SK-N-SH (cell line): ENCODE measurements at regions not wholly inside any gene's neighbourhood (a gene's known extent, or its start where the extent isn't known, plus 50 kb on each side); places are given as distances from the start of the nearest gene placed in this dataset.

Experiments used
- CTCF ChIA-PET: fragments of 300-600, 350-600 bp; formaldehyde crosslinking; extraction: SDS; loops from one replicate; lab custom pipeline; 2021; lab: Yijun Ruan, JAX
- POLR2A ChIA-PET: fragments of 350-600 bp; sonication (Branson Sonifier 250); formaldehyde crosslinking; extraction: SDS; loops from one replicate; lab custom pipeline; 2020; ENCODE audit warnings: antibody characterized with exemption, inconsistent platforms; lab: Yijun Ruan, JAX
- DNase-seq: peaks from one replicate; pipeline ENCODE4 v3.0.0; 2012
- H2AFZ ChIP-seq: fragments of 200-600 bp; sonication (generic); 2 replicates; pipeline ENCODE4 v1.8.1; 2016; ENCODE audit warnings: antibody characterized with exemption, mild to moderate bottlenecking, low read depth
- H3F3A ChIP-seq: fragments of 200-600 bp; sonication (generic); replicated peaks from 2 replicates; pipeline ENCODE3; 2016; ENCODE audit warnings: antibody characterized with exemption, mild to moderate bottlenecking; ENCODE audit not compliant: insufficient read depth
- H3K27ac ChIP-seq, 2 experiments: fragments of 200-500 bp in 1 of 2; fragments of 200-600 bp in 1 of 2; sonication (Bioruptor generic) in 1 of 2; sonication (generic), shearing (Covaris generic) in 1 of 2; 2 replicates each; pipeline versions ENCODE4 v1.5.1 to v1.6.1; 2014 to 2016; ENCODE audit warnings: low read depth in 2 of 2, inconsistent platforms in 1 of 2, low read length in 1 of 2, mild to moderate bottlenecking in 1 of 2, mixed read lengths in 1 of 2
- H3K27me3 ChIP-seq: fragments of 200-600 bp; sonication (generic), shearing (Covaris generic); 2 replicates; pipeline ENCODE4 v1.6.1; 2016; ENCODE audit warnings: mixed run types; ENCODE audit not compliant: insufficient read depth
- H3K36me3 ChIP-seq, 2 experiments: fragments of 200-500 bp in 1 of 2; fragments of 200-600 bp in 1 of 2; sonication (Bioruptor generic) in 1 of 2; sonication (generic) in 1 of 2; replicated peaks in 1 of 2; 2 replicates each; pipeline versions ENCODE3 to v1.5.1; 2014 to 2016; ENCODE audit warnings: low read length in 1 of 2, mild to moderate bottlenecking in 1 of 2; ENCODE audit not compliant: insufficient read depth in 2 of 2, control insufficient read depth in 1 of 2
- H3K4me1 ChIP-seq, 2 experiments: fragments of 200-500 bp in 1 of 2; fragments of 200-600 bp in 1 of 2; sonication (Bioruptor generic) in 1 of 2; sonication (generic), shearing (Covaris generic) in 1 of 2; 2 replicates each; pipeline versions ENCODE4 v1.5.1 to v1.6.1; 2014 to 2016; ENCODE audit warnings: low read depth in 1 of 2, low read length in 1 of 2, mixed run types in 1 of 2; ENCODE audit not compliant: insufficient read depth in 2 of 2, control insufficient read depth in 1 of 2
- H3K4me2 ChIP-seq: fragments of 200-600 bp; sonication (generic), shearing (Covaris generic); 2 replicates; pipeline ENCODE4 v1.6.1; 2017; ENCODE audit warnings: mixed run types
- H3K4me3 ChIP-seq, 2 experiments: fragments of 200-500 bp in 1 of 2; fragments of 200-600 bp in 1 of 2; sonication (Bioruptor generic) in 1 of 2; sonication (generic), shearing (Covaris generic) in 1 of 2; 2 replicates each; pipeline versions ENCODE4 v1.5.1 to v1.8.1; 2014 to 2016; ENCODE audit warnings: low read depth in 2 of 2, inconsistent platforms in 1 of 2, low read length in 1 of 2, mild to moderate bottlenecking in 1 of 2, mixed read lengths in 1 of 2, moderate library complexity in 1 of 2
- H3K79me2 ChIP-seq: fragments of 200-600 bp; sonication (generic); 2 replicates; pipeline ENCODE4 v1.8.1; 2017; ENCODE audit warnings: mild to moderate bottlenecking; ENCODE audit not compliant: insufficient read depth
- H3K9ac ChIP-seq: fragments of 200-600 bp; sonication (generic); 2 replicates; pipeline ENCODE4 v1.6.1; 2017; ENCODE audit warnings: mixed run types
- H3K9me2 ChIP-seq: fragments of 200-600 bp; sonication (generic); 2 replicates; pipeline ENCODE4 v1.6.1; 2017; ENCODE audit warnings: mixed run types
- H3K9me3 ChIP-seq: fragments of 200-600 bp; sonication (generic); 2 replicates; pipeline ENCODE4 v1.6.1; 2017; ENCODE audit warnings: mixed run types, mild to moderate bottlenecking, moderate library complexity
- H4K20me1 ChIP-seq: fragments of 200-600 bp; sonication (generic); 2 replicates; pipeline ENCODE4 v1.6.1; 2017; ENCODE audit warnings: mild to moderate bottlenecking, mixed run types; ENCODE audit not compliant: insufficient read depth
- EZH2phosphoT487 ChIP-seq: fragments of 200-600 bp; sonication (generic); IDR thresholded peaks from 2 replicates; pipeline ENCODE4 v1.6.1; 2017; ENCODE audit warnings: low read depth, mixed run types, mild to moderate bottlenecking, antibody characterized with exemption, moderate library complexity, borderline replicate concordance
- FOXM1 ChIP-seq: IDR thresholded peaks from 2 replicates; pipeline ENCODE4 v1.4.0; 2012; ENCODE audit warnings: low read depth, mild to moderate bottlenecking
- GATA2 ChIP-seq: sonication (generic); formaldehyde crosslinking; IDR thresholded peaks from 2 replicates; pipeline ENCODE4 v1.5.0; 2020; ENCODE audit warnings: mild to moderate bottlenecking, missing genetic modification reagents
- JUND ChIP-seq: IDR thresholded peaks from 2 replicates; pipeline ENCODE4 v1.4.0; 2012
- NFIC ChIP-seq: IDR thresholded peaks from 2 replicates; pipeline ENCODE4 v1.4.0; 2012; ENCODE audit warnings: borderline replicate concordance
- RCOR1 ChIP-seq: fragments of 150-350 bp; IDR thresholded peaks from 2 replicates; pipeline ENCODE4 v1.6.1; 2017; ENCODE audit warnings: antibody characterized with exemption, low read length
- RFX5 ChIP-seq: IDR thresholded peaks from 2 replicates; pipeline ENCODE4 v1.6.1; 2012; ENCODE audit warnings: mild to moderate bottlenecking, improper control_type of control experiment, low read length
- SIN3A ChIP-seq: IDR thresholded peaks from 2 replicates; pipeline ENCODE4 v1.6.1; 2012; ENCODE audit warnings: low read depth, mild to moderate bottlenecking, low read length, moderate library complexity, borderline replicate concordance
- SMC3 ChIP-seq: IDR thresholded peaks from 2 replicates; pipeline ENCODE4 v1.6.1; 2012; ENCODE audit warnings: low read depth, low read length, improper control_type of control experiment
- USF1 ChIP-seq: IDR thresholded peaks from 2 replicates; pipeline ENCODE4 v1.4.0; 2012; ENCODE audit warnings: low read depth, borderline replicate concordance
- WGBS: methylation state at CpG from one replicate; pipeline ENCODE4 v1.1.6; 2017; ENCODE audit warnings: low lambda C conversion rate; 5-methylcytosine and 5-hydroxymethylcytosine counted together
- TF ChIP-seq, protein P1 (sequence below): IDR thresholded peaks from 2 replicates; pipeline ENCODE4 v1.6.1; 2012; ENCODE audit warnings: mild to moderate bottlenecking, low read depth, low read length, moderate library complexity
- TF ChIP-seq, protein P2 (sequence below): IDR thresholded peaks from 2 replicates; pipeline ENCODE4 v1.4.0; 2012; ENCODE audit warnings: low read depth
- TF ChIP-seq, protein P3 (sequence below): IDR thresholded peaks from 2 replicates; pipeline ENCODE4; 2012
- TF ChIP-seq, protein P4 (sequence below): IDR thresholded peaks from 2 replicates; pipeline ENCODE4 v1.4.0; 2012; ENCODE audit warnings: low read depth, borderline replicate concordance
- TF ChIP-seq, protein P5 (sequence below): fragments of 200-600 bp; sonication (generic); IDR thresholded peaks from 2 replicates; pipeline ENCODE4 v1.6.1; 2017; ENCODE audit warnings: antibody characterized with exemption, mild to moderate bottlenecking, moderate library complexity

GRCh38 chr1:203422656-203423055 lies 53.0 kb upstream of the PRELP start:
- DNase-seq, result no peak
- POLR2A ChIA-PET, result no interaction called here
- no peaks in the 10 kb centered on the region for H3K9me2 ChIP-seq

DNA sequence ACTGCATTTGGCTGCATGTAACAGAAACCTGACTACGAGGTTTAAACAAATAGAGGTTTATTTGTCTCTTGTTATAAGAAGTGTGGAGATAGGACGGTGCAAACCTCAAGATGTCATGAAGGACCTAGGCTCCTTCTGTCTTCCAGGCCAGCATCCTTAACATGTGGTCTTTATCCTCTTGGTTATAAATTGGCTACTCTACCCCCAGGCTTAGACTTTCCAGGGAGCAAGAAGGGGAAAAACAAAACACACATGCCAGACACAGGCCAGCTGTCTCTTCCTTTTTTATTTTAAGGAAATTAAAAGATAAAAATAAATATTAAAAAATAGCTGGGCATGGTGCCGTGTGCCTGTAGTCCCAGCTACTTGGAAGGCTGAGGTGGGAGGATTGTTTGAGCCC lies 51.3 kb upstream of the PRELP start:
- H3F3A ChIP-seq, result no peaks in the 10 kb centered on the region
- H3K9me2 ChIP-seq, result no peaks in the 10 kb centered on the region
- peaks cover 56% of the 10 kb centered on the region for H3K27me3 ChIP-seq
- DNase-seq, result no peak
- 70% methylated on average over 3 of the region's 3 CpGs for WGBS
- no peak overlapping the region for H3K4me3 ChIP-seq
- no peak overlapping the region for H3K4me2 ChIP-seq
- H4K20me1 ChIP-seq, result no peaks in the 10 kb centered on the region
- H3K4me1 ChIP-seq, result peaks cover 0 to 8% of the 10 kb centered on the region in 2 experiments; a peak in 2 of 4 replicates
- CTCF ChIA-PET, result interaction anchor here (1.6 to 1.8 kb wide), 2 partner anchors 81 to 84 kb away, joined by 4 read pairs; no protein-coding TSS in a partner anchor
- H3K36me3 ChIP-seq, result no peaks in the 10 kb centered on the region
- H3K9ac ChIP-seq, result no peak overlapping the region
- H3K79me2 ChIP-seq, result no peaks in the 10 kb centered on the region
- POLR2A ChIA-PET, result no interaction called here
- no peak overlapping the region for H3K27ac ChIP-seq
- no peak overlapping the region for H2AFZ ChIP-seq
- no peaks in the 10 kb centered on the region for H3K9me3 ChIP-seq
- TF ChIP-seq, protein P1, sequence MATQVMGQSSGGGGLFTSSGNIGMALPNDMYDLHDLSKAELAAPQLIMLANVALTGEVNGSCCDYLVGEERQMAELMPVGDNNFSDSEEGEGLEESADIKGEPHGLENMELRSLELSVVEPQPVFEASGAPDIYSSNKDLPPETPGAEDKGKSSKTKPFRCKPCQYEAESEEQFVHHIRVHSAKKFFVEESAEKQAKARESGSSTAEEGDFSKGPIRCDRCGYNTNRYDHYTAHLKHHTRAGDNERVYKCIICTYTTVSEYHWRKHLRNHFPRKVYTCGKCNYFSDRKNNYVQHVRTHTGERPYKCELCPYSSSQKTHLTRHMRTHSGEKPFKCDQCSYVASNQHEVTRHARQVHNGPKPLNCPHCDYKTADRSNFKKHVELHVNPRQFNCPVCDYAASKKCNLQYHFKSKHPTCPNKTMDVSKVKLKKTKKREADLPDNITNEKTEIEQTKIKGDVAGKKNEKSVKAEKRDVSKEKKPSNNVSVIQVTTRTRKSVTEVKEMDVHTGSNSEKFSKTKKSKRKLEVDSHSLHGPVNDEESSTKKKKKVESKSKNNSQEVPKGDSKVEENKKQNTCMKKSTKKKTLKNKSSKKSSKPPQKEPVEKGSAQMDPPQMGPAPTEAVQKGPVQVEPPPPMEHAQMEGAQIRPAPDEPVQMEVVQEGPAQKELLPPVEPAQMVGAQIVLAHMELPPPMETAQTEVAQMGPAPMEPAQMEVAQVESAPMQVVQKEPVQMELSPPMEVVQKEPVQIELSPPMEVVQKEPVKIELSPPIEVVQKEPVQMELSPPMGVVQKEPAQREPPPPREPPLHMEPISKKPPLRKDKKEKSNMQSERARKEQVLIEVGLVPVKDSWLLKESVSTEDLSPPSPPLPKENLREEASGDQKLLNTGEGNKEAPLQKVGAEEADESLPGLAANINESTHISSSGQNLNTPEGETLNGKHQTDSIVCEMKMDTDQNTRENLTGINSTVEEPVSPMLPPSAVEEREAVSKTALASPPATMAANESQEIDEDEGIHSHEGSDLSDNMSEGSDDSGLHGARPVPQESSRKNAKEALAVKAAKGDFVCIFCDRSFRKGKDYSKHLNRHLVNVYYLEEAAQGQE, result no peak
- TF ChIP-seq SMC3, result no peak
- TF ChIP-seq NFIC, result no peak
- TF ChIP-seq, protein P2, sequence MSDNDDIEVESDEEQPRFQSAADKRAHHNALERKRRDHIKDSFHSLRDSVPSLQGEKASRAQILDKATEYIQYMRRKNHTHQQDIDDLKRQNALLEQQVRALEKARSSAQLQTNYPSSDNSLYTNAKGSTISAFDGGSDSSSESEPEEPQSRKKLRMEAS, result no peak
- no peak for TF ChIP-seq RCOR1
- TF ChIP-seq, protein P3, sequence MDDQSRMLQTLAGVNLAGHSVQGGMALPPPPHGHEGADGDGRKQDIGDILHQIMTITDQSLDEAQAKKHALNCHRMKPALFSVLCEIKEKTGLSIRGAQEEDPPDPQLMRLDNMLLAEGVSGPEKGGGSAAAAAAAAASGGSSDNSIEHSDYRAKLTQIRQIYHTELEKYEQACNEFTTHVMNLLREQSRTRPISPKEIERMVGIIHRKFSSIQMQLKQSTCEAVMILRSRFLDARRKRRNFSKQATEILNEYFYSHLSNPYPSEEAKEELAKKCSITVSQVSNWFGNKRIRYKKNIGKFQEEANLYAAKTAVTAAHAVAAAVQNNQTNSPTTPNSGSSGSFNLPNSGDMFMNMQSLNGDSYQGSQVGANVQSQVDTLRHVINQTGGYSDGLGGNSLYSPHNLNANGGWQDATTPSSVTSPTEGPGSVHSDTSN, result no peak
- no peak for TF ChIP-seq GATA2
- TF ChIP-seq USF1, result no peak
- no peak for TF ChIP-seq FOXM1
- TF ChIP-seq, protein P4, sequence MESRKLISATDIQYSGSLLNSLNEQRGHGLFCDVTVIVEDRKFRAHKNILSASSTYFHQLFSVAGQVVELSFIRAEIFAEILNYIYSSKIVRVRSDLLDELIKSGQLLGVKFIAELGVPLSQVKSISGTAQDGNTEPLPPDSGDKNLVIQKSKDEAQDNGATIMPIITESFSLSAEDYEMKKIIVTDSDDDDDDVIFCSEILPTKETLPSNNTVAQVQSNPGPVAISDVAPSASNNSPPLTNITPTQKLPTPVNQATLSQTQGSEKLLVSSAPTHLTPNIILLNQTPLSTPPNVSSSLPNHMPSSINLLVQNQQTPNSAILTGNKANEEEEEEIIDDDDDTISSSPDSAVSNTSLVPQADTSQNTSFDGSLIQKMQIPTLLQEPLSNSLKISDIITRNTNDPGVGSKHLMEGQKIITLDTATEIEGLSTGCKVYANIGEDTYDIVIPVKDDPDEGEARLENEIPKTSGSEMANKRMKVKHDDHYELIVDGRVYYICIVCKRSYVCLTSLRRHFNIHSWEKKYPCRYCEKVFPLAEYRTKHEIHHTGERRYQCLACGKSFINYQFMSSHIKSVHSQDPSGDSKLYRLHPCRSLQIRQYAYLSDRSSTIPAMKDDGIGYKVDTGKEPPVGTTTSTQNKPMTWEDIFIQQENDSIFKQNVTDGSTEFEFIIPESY, result no peak
- TF ChIP-seq RFX5, result no peak
- no peak for TF ChIP-seq EZH2phosphoT487
- TF ChIP-seq JUND, result no peak
- TF ChIP-seq SIN3A, result no peak
- TF ChIP-seq, protein P5, sequence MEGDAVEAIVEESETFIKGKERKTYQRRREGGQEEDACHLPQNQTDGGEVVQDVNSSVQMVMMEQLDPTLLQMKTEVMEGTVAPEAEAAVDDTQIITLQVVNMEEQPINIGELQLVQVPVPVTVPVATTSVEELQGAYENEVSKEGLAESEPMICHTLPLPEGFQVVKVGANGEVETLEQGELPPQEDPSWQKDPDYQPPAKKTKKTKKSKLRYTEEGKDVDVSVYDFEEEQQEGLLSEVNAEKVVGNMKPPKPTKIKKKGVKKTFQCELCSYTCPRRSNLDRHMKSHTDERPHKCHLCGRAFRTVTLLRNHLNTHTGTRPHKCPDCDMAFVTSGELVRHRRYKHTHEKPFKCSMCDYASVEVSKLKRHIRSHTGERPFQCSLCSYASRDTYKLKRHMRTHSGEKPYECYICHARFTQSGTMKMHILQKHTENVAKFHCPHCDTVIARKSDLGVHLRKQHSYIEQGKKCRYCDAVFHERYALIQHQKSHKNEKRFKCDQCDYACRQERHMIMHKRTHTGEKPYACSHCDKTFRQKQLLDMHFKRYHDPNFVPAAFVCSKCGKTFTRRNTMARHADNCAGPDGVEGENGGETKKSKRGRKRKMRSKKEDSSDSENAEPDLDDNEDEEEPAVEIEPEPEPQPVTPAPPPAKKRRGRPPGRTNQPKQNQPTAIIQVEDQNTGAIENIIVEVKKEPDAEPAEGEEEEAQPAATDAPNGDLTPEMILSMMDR, result no peak

More at GRCh38 chr1:203422656-203423055, 53.0 kb upstream of the PRELP start:
- Histone ChIP-seq H3K9me3 (no peaks in the 10 kb centered on the region), H3K36me3 (no peaks in the 10 kb centered on the region), H3K4me1 (peaks cover 0 to 8% of the 10 kb centered on the region in 2 experiments; a peak in 2 of 4 replicates), H3K79me2 (no peaks in the 10 kb centered on the region), H4K20me1 (no peaks in the 10 kb centered on the region), H2AFZ (no peak overlapping the region), H3K27me3 (peaks cover 47% of the 10 kb centered on the region), H3K27ac (no peak overlapping the region), H3K4me2 (no peak overlapping the region), H3F3A (no peaks in the 10 kb centered on the region), H3K4me3 (no peak overlapping the region), H3K9ac (no peak overlapping the region)
- CTCF ChIA-PET, result no interaction called here
- WGBS, result 26% methylated on average over 2 of the region's 2 CpGs
- TF ChIP-seq RCOR1 (no peak), USF1 (no peak)
